Lower leg skin (tissue), 3 donors: ENCODE measurements at regions not wholly inside any gene's neighbourhood (a gene's known extent, or its start where the extent isn't known, plus 50 kb on each side); places are given as distances from the start of the nearest gene placed in this dataset.

ENCODE experiments used
- CTCF ChIP-seq, 3 donors: fragments of 450-650 bp; IDR thresholded peaks; one replicate each; pipeline ENCODE4 v1.5.1; 2016; ENCODE audit warnings: antibody characterized with exemption in 3 of 3, mild to moderate bottlenecking in 3 of 3, moderate library complexity in 2 of 3
- POLR2A ChIP-seq, 2 donors: fragments of 450-650 bp; IDR thresholded peaks; one replicate each; pipeline ENCODE4 v1.6.1; 2016 to 2017; ENCODE audit warnings: antibody characterized with exemption in 2 of 2, mild to moderate bottlenecking in 1 of 2, moderate library complexity in 1 of 2

GRCh38 chr11:11758603-11759196 is 83.1 kb upstream of the USP47 start:
- no peak for TF ChIP-seq POLR2A (IDR thresholded peaks at IDR 0.05)
- no peak for TF ChIP-seq CTCF (IDR thresholded peaks at IDR 0.05)
